ENCODE measurements at regions not wholly inside any gene's neighbourhood (a gene's known extent, or its start where the extent isn't known, plus 50 kb on each side); places are given as distances from the start of the nearest gene placed in this dataset.

- no peaks in the 10 kb centered on the region for H3K27me3 Mint-ChIP-seq (ENCODE audit: low read depth, poor library complexity)
- TF ChIP-seq CTCF (IDR thresholded peaks at IDR 0.05), result no peak
- peaks cover 64% of the 10 kb centered on the region for H3K4me1 Mint-ChIP-seq
- no peaks in the 10 kb centered on the region for H3K36me3 Mint-ChIP-seq (ENCODE audit: low read depth)
- peak overlapping the region; percentile 99 for H3K27ac Mint-ChIP-seq
- peak overlapping the region; percentile 58 for H3K4me3 Mint-ChIP-seq
- H3K9me3 Mint-ChIP-seq, result no peaks in the 10 kb centered on the region
- DNase-seq, result no peak
Measured at GRCh38 chr15:35705030-35705883, 159.3 kb upstream of the DPH6 start.

DNA sequence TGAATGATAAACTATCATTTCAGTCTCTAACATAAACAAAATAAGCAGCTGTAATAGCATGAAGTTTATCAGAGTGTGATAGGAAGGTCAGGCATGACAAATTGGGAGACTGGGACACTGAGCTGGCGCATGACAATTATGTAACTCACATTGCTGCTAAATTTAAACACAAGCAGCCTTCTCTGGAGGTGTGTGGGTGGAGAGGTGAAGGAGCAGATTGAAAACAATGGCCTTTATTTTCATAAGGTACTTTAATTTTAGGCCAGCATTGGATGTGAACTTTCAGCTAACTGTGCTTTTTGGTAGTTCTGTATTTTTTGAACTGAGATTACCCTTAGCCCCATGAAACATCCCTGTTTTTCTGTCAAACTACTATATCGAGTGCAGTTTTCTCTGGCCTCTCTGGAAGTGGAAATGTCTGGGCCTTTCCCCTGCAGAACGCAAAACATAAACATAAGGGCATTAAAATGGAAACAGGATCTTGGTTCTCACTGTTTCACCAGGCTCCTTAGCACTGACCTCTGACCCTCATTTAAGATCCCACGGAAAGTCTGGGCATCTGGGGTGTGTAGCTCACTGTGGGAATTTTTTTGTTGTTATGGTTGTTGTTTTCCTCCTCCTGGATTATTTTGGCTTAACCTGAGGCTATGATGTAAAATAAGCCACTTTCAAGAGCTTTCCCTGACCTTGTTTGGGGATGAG, 160.1 kb upstream of the DPH6 start:
- Mint-ChIP-seq H3K4me1 (peaks cover 62% of the 10 kb centered on the region), H3K27ac (peak overlapping the region; percentile 99), H3K9me3 (no peaks in the 10 kb centered on the region), H3K27me3 (ENCODE audit: low read depth, poor library complexity) (no peaks in the 10 kb centered on the region), H3K36me3 (ENCODE audit: low read depth) (no peaks in the 10 kb centered on the region), H3K4me3 (peak overlapping the region; percentile 58)
- TF ChIP-seq CTCF (IDR thresholded peaks at IDR 0.05), result no peak
- DNase-seq, result peak; percentile 21

GRCh38 chr15:35712956-35713355, 167.0 kb upstream of the DPH6 start:
- peaks cover 8% of the 10 kb centered on the region for H3K36me3 Mint-ChIP-seq (ENCODE audit: low read depth)
- no peak overlapping the region for H3K4me3 Mint-ChIP-seq
- peaks cover 19% of the 10 kb centered on the region for H3K9me3 Mint-ChIP-seq
- peaks cover 4% of the 10 kb centered on the region for H3K27me3 Mint-ChIP-seq (ENCODE audit: low read depth, poor library complexity)
- TF ChIP-seq CTCF (IDR thresholded peaks at IDR 0.05), result no peak
- no peak for DNase-seq
- H3K4me1 Mint-ChIP-seq, result peaks cover 9% of the 10 kb centered on the region
- no peak overlapping the region for H3K27ac Mint-ChIP-seq

- Mint-ChIP-seq H3K9me3 (peaks cover 19% of the 10 kb centered on the region), H3K4me3 (no peak overlapping the region), H3K36me3 (ENCODE audit: low read depth) (peaks cover 8% of the 10 kb centered on the region), H3K4me1 (peaks cover 9% of the 10 kb centered on the region), H3K27me3 (ENCODE audit: low read depth, poor library complexity) (peaks cover 4% of the 10 kb centered on the region), H3K27ac (no peak overlapping the region)
- TF ChIP-seq CTCF (IDR thresholded peaks at IDR 0.05), result no peak
- no peak for DNase-seq
Measured at GRCh38 chr15:35713733-35714132, 167.8 kb upstream of the DPH6 start.

DNA sequence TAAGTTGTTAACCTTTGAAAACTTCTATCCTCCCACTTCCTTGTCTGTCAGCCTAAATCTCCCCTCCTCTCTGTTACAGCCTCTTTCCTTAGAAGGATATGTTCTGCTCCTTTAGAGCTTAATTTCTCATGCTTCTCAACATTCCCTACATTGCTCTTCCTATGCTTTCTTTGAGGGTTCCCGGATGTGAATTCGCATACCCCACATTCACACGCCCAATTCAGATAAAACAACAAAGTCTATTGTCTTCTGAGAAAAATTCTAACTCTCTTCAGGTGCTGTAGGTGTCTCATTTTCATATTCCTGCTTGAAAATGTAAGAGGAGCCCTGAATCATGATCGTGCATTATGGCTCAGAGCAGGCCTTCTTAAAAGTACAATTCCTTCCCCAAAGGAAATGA, 171.8 kb upstream of the DPH6 start:
- peak overlapping the region; percentile 86 for H3K27ac Mint-ChIP-seq

More for the DNA sequence above, 171.8 kb upstream of the DPH6 start:
- H3K9me3 Mint-ChIP-seq, result peaks cover 19% of the 10 kb centered on the region
- TF ChIP-seq CTCF (IDR thresholded peaks at IDR 0.05), result no peak
- peaks cover 9% of the 10 kb centered on the region for H3K4me1 Mint-ChIP-seq
- peaks cover 8% of the 10 kb centered on the region for H3K36me3 Mint-ChIP-seq (ENCODE audit: low read depth)
- no peak overlapping the region for H3K4me3 Mint-ChIP-seq
- peaks cover 3% of the 10 kb centered on the region for H3K27me3 Mint-ChIP-seq (ENCODE audit: low read depth, poor library complexity)
- DNase-seq, result no peak
